Activated CD8-positive, alpha-beta T cell treated with anti-CD3 and anti-CD28 coated beads for 36 hours (primary cell): ENCODE measurements at regions not wholly inside any gene's neighbourhood (a gene's known extent, or its start where the extent isn't known, plus 50 kb on each side); places are given as distances from the start of the nearest gene placed in this dataset.

Experiments used
- ATAC-seq: fragments of 200-7000 bp; cut with Tn5 transposase; one replicate; pipeline ENCODE4 v1.10.0; 2021; ENCODE audit warnings: mild to moderate bottlenecking, moderate library complexity
- CTCF ChIA-PET: fragments of 350-600 bp; sonication (Branson Sonifier 250); formaldehyde crosslinking; loops from one replicate; lab custom pipeline; 2021; ENCODE audit warnings: antibody characterized with exemption; lab: Charles Lee
- POLR2A ChIA-PET: fragments of 350-600 bp; sonication (Branson Sonifier 250); formaldehyde crosslinking; loops from one replicate; lab custom pipeline; 2021; ENCODE audit warnings: antibody characterized with exemption; lab: Charles Lee
- DNase-seq: peaks from one replicate; pipeline ENCODE4 v3.0.0-alpha.2; 2020
- H3K27ac Mint-ChIP-seq: one replicate; pipeline ENCODE4 v1.8.0; 2021; ENCODE audit warnings: mild to moderate bottlenecking, mixed read lengths
- H3K27me3 Mint-ChIP-seq: one replicate; pipeline ENCODE4 v1.8.0; 2021; ENCODE audit warnings: mixed read lengths
- H3K36me3 Mint-ChIP-seq: one replicate; pipeline ENCODE4 v1.8.0; 2021; ENCODE audit warnings: low read depth, mixed read lengths
- H3K4me1 Mint-ChIP-seq: one replicate; pipeline ENCODE4 v1.8.0; 2021; ENCODE audit warnings: low read depth, mixed read lengths
- H3K4me3 Mint-ChIP-seq: one replicate; pipeline ENCODE4 v1.8.0; 2021; ENCODE audit warnings: mild to moderate bottlenecking, moderate library complexity, mixed read lengths
- H3K9me3 Mint-ChIP-seq: one replicate; pipeline ENCODE4 v1.8.0; 2021; ENCODE audit warnings: mixed read lengths
- intact Hi-C: fragments of 100-400 bp; cut with micrococcal nuclease; formaldehyde crosslinking; loops from one replicate; pipeline ENCODE4 v1.10.0; 2022
- TF ChIP-seq, protein P1 (sequence below): fragments of 200-600 bp; IDR thresholded peaks from one replicate; pipeline ENCODE4 v1.8.0; 2022; ENCODE audit warnings: antibody characterized with exemption, mild to moderate bottlenecking

DNA sequence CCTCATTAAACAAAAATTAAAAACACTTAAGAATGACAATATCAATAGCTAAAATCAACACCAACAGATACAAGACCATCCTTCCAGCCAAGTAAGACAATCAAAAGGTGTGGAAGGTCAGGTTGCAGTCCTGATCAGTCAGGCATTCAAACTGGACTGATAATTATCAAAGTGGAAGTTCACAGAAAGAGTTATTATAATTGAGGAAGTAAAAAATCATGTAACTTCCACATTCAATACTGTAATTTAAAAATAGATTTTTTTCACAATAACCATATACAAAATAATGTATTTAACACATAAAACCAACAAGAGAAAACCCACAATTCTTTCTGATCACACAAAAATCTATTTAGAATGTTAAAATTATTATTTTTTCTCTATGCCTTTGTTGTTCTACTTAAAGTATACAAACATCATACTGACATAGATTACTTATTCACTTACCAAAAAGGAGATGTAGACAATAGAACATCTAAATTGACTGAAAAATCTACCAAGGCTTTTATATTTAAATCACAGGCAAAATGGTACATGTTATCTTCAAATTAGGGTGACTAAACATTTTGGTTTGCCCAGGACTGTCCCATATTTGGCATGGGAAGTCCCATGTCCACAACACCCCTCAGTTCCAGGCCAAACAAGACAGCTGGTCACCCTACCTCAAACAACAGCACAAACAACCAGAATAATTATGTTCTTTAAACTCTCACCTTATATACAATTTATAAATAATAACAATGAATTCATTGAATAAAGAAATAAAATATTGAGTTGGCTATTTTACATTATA, 142.5 kb upstream of the SLC24A2 start:
- ATAC-seq = no peak
- no peaks in the 10 kb centered on the region for H3K36me3 Mint-ChIP-seq
- TF ChIP-seq, protein P1, sequence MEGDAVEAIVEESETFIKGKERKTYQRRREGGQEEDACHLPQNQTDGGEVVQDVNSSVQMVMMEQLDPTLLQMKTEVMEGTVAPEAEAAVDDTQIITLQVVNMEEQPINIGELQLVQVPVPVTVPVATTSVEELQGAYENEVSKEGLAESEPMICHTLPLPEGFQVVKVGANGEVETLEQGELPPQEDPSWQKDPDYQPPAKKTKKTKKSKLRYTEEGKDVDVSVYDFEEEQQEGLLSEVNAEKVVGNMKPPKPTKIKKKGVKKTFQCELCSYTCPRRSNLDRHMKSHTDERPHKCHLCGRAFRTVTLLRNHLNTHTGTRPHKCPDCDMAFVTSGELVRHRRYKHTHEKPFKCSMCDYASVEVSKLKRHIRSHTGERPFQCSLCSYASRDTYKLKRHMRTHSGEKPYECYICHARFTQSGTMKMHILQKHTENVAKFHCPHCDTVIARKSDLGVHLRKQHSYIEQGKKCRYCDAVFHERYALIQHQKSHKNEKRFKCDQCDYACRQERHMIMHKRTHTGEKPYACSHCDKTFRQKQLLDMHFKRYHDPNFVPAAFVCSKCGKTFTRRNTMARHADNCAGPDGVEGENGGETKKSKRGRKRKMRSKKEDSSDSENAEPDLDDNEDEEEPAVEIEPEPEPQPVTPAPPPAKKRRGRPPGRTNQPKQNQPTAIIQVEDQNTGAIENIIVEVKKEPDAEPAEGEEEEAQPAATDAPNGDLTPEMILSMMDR = no peak
- H3K27ac Mint-ChIP-seq = no peak overlapping the region
- no peaks in the 10 kb centered on the region for H3K9me3 Mint-ChIP-seq
- no peak overlapping the region for H3K4me3 Mint-ChIP-seq
- H3K27me3 Mint-ChIP-seq = peaks cover 12% of the 10 kb centered on the region
- CTCF ChIA-PET = no interaction called here
- POLR2A ChIA-PET = no interaction called here
- DNase-seq = no peak
- peaks cover 8% of the 10 kb centered on the region for H3K4me1 Mint-ChIP-seq
- intact Hi-C loops = no loop called here

DNA sequence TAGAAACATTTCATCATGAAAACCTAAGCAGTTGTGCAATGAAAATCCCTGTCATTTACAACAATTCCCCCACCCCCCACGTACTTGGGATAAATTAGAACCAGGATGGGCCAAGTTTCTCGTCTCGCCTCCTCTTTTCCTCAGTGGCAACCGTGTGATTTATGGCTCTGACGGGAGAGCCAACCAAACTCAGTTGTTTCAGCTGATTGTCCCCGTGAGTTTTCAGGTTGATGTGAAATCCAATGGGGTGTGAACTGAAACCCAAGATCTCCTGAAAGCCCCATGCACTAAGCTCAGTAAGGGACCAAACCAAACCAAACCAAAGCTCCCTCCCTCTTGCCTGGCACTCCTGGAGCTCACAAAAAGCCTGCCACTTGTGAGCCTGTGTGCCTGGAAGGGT, 138.7 kb upstream of the SLC24A2 start:
- peaks cover 10% of the 10 kb centered on the region for H3K4me1 Mint-ChIP-seq
- intact Hi-C loops = loop anchor here (5.0 kb wide), 5 partner anchors 280 to 1185 kb away; partner anchors contain the start of gene MLLT3
- H3K27ac Mint-ChIP-seq = no peak overlapping the region
- no peak for ATAC-seq
- H3K36me3 Mint-ChIP-seq = no peaks in the 10 kb centered on the region
- ChIA-PET CTCF (interaction anchor here (0.7 to 1.6 kb wide), 7 partner anchors 9 to 1014 kb away, joined by 3 to 11 read pairs (median 4); no protein-coding TSS in a partner anchor), POLR2A (interaction anchor here (0.6 kb wide), 1 partner anchor 569 kb away, joined by 3 read pairs; no protein-coding TSS in a partner anchor)
- TF ChIP-seq, protein P1 = no peak
- peaks cover 13% of the 10 kb centered on the region for H3K27me3 Mint-ChIP-seq
- H3K4me3 Mint-ChIP-seq = no peak overlapping the region
- no peak for DNase-seq
- no peaks in the 10 kb centered on the region for H3K9me3 Mint-ChIP-seq

DNA sequence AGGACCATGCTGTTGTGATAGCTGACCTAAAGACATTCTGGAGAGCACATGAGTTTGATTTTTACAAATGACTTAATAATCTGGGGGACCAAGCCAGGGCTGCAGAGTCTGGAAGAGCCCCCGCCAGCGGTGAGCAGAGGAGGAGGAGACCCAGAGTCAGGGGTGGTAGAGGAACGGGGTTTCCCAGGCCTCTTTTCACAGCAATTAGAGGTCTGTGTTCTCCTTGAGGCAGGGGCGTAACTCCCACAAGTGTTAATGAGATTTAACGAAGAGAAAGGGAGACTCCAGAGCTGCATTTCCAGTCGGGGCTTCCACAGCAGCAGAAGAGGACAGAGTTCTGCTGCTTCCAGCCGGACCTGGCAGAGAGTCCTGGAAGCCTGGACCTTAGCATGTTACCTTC, 137.9 kb upstream of the SLC24A2 start:
- intact Hi-C loops = loop anchor here (5.0 kb wide), 5 partner anchors 281 to 1186 kb away; partner anchors contain the start of gene MLLT3
- ChIA-PET POLR2A (interaction anchor here (0.6 kb wide), 1 partner anchor 570 kb away, joined by 3 read pairs; no protein-coding TSS in a partner anchor), CTCF (interaction anchor here (0.8 to 1.6 kb wide), 6 partner anchors 9 to 1183 kb away, joined by 3 to 11 read pairs (median 3); partner anchors contain the start of gene MLLT3)
- TF ChIP-seq, protein P1 = no peak
- DNase-seq (no peak), ATAC-seq (no peak)
- Mint-ChIP-seq H3K4me3 (peak overlapping the region; percentile 58), H3K27ac (no peak overlapping the region), H3K9me3 (no peaks in the 10 kb centered on the region), H3K36me3 (no peaks in the 10 kb centered on the region), H3K4me1 (peaks cover 10% of the 10 kb centered on the region), H3K27me3 (peaks cover 13% of the 10 kb centered on the region)

DNA sequence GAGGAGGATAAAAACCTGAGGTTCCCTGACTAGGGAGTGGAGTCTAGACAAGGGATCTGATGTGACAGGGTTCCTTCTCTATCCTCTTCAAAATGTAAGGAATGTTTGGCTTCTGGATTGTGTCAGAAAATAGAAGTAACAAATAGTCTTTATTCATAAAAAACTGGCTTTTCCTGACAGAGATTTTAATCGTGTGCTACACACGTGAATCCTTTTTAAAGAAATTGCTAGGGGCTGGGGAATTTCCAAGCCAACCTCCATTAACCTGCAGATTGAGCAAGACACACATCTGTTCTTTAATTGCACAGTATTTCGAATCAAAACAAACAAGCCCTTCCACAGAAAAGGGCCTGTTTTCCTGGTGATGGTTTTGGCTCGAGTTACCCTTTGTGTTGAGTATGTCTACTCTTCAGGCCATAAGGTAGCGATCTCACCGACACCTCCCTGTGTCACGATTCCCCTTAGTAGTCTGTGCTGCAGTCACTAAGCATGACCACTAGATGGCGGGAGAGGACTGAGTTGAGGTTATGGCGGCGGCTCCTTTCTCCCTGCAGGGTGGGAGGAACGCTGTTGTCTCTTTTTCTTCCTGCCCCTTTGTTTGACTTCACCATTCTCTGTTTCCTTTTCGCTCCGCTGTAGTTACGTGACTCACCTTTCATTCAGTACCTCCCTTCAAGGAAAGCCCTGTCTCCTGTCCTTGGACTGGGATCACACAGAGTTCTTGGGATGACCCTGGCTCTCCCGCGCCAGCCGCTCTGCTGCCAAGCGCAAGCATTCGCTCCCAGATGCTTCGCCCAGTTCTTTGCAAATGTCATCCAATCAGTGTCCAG, 137.1 kb upstream of the SLC24A2 start:
- peak; percentile 99 for ATAC-seq
- TF ChIP-seq, protein P1 = peak; percentile 95
- POLR2A ChIA-PET = interaction anchor here (0.7 to 0.9 kb wide), 2 partner anchors 168 to 697 kb away, joined by 3 read pairs; partner anchors contain the start of gene MLLT3
- H3K9me3 Mint-ChIP-seq = no peaks in the 10 kb centered on the region
- H3K27ac Mint-ChIP-seq = no peak overlapping the region
- CTCF ChIA-PET = interaction anchor here (0.8 to 1.6 kb wide), 7 partner anchors 10 to 1185 kb away, joined by 3 to 11 read pairs (median 3); partner anchors contain the start of gene MLLT3
- H3K27me3 Mint-ChIP-seq = peaks cover 13% of the 10 kb centered on the region
- H3K36me3 Mint-ChIP-seq = no peaks in the 10 kb centered on the region
- H3K4me3 Mint-ChIP-seq = peak overlapping the region; percentile 58
- intact Hi-C loops = loop anchor here (5.0 kb wide), 5 partner anchors 281 to 1186 kb away; partner anchors contain the start of gene MLLT3
- peak; percentile 84 for DNase-seq
- peaks cover 10% of the 10 kb centered on the region for H3K4me1 Mint-ChIP-seq
